Left lung (tissue), 4 donors: ENCODE measurements at regions not wholly inside any gene's neighbourhood (a gene's known extent, or its start where the extent isn't known, plus 50 kb on each side); places are given as distances from the start of the nearest gene placed in this dataset.
"Not testable (repeated sequence)": the region's sequence is repeated elsewhere in the genome, so short reads cannot be mapped to it uniquely, and the experiment has no call there.

Experiments
- ATAC-seq: fragments of 200-7000 bp; cut with Tn5 transposase; one replicate; pipeline ENCODE4 v1.9.1; 2020; ENCODE audit warnings: moderate library complexity
- DNase-seq, 4 donors: peaks; one replicate each; pipeline ENCODE4 v3.0.0-alpha.2; 2013 to 2020
- H3K27ac ChIP-seq, 2 donors: fragments of 200-600 bp; sonication (generic) in 1 of 2; one replicate each; pipeline versions ENCODE4 v1.5.0 to v1.8.0; 2020 to 2021
- H3K27me3 ChIP-seq, 2 donors: fragments of 200-600 bp; sonication (generic) in 1 of 2; one replicate each; pipeline versions ENCODE4 v1.5.0 to v1.8.0; 2020 to 2021
- H3K36me3 ChIP-seq, 2 donors: fragments of 200-600 bp; sonication (generic) in 1 of 2; one replicate each; pipeline versions ENCODE4 v1.5.0 to v1.8.0; 2020 to 2021
- H3K4me1 ChIP-seq, 2 donors: fragments of 200-600 bp; one replicate each; pipeline ENCODE4 v1.8.0; 2021
- H3K4me3 ChIP-seq, 2 donors: fragments of 200-600 bp; sonication (generic) in 1 of 2; one replicate each; pipeline versions ENCODE4 v1.5.0 to v1.8.0; 2020 to 2021; ENCODE audit warnings: mild to moderate bottlenecking in 1 of 2
- H3K9me3 ChIP-seq, 2 donors: fragments of 200-600 bp; sonication (generic) in 1 of 2; one replicate each; pipeline versions ENCODE4 v1.5.0 to v1.8.0; 2020 to 2021
- intact Hi-C, 2 donors: fragments of 100-400 bp; cut with DNase I; formaldehyde crosslinking; loops; one replicate each; pipeline versions ENCODE4 v1.11.2 to v1.14.2; 2022
- TF ChIP-seq, protein P1 (sequence below), 2 donors: fragments of 200-600 bp; sonication (generic) in 1 of 2; IDR thresholded peaks; one replicate each; pipeline versions ENCODE4 v1.5.0 to v1.8.0; 2021; ENCODE audit warnings: antibody characterized with exemption in 2 of 2
- donor health status: DM: no; HTN: yes; CAD: no.
- donor health status: DM: no; HTN: no; CAD: no.

DNA sequence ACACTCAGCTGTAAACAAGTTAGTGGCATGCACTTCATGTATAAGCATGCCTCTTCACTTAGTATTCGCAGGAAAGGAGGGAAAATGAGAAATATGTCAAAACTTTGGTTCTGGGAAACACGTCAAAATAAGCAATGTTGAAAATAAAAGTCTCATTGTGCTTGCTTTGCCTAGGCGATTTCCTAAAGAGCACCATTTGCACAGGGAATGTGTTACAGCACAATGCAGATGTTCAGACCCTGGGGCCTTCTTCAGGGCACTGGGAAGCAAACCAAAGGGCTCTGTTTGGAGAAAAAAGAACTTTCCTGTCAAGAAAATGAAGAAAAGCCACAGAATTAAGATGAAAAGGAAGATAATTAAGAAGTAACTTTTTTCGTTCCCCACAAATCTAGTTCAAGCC is 98.6 kb upstream of the PLD5 start:
- ATAC-seq = no peak
- no peaks in the 10 kb centered on the region for H3K4me1 ChIP-seq

DNA sequence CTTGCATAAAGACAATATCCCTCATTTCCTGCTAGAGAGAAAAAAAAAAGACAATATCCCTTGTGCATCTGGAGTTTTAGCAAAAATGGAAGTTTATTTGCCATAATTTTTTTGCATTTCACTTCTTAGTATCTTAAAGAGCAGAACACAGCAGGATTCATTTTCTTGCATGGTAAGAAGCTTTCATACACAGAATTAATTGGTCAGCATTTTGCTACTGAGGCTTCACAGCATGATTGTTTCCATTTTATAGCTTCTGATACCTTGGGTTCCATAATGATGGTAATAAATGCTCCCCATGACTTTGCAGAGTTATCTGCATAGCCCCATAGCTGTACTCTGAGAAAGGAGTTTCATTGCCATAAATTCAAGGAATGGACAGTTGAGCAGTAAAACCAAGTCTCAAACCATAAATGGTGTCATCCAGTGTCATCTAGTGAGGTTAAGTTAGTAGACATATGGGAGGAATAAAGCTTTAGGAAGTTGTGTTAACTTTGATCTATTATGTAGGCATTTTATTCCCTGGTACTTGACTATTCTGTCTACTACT is 88.8 kb upstream of the PLD5 start:
- Histone ChIP-seq H3K27me3 (no peaks in the 10 kb centered on the region), H3K36me3 (no peaks in the 10 kb centered on the region), H3K4me3 (no peak overlapping the region), H3K27ac (no peak overlapping the region), H3K9me3 (no peaks in the 10 kb centered on the region), H3K4me1 (no peaks in the 10 kb centered on the region)
- intact Hi-C loops = no loop called here
- no peak for DNase-seq
- TF ChIP-seq, protein P1, sequence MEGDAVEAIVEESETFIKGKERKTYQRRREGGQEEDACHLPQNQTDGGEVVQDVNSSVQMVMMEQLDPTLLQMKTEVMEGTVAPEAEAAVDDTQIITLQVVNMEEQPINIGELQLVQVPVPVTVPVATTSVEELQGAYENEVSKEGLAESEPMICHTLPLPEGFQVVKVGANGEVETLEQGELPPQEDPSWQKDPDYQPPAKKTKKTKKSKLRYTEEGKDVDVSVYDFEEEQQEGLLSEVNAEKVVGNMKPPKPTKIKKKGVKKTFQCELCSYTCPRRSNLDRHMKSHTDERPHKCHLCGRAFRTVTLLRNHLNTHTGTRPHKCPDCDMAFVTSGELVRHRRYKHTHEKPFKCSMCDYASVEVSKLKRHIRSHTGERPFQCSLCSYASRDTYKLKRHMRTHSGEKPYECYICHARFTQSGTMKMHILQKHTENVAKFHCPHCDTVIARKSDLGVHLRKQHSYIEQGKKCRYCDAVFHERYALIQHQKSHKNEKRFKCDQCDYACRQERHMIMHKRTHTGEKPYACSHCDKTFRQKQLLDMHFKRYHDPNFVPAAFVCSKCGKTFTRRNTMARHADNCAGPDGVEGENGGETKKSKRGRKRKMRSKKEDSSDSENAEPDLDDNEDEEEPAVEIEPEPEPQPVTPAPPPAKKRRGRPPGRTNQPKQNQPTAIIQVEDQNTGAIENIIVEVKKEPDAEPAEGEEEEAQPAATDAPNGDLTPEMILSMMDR (IDR thresholded peaks at IDR 0.05) = no peak
- no peak for ATAC-seq

More for the DNA sequence above, 98.6 kb upstream of the PLD5 start:
- no peaks in the 10 kb centered on the region for H3K9me3 ChIP-seq
- no peaks in the 10 kb centered on the region for H3K27me3 ChIP-seq
- intact Hi-C loops = no loop called here
- H3K4me3 ChIP-seq = no peak overlapping the region
- TF ChIP-seq, protein P1 (IDR thresholded peaks at IDR 0.05) = no peak
- H3K27ac ChIP-seq = no peak overlapping the region
- no peak for DNase-seq
- no peaks in the 10 kb centered on the region for H3K36me3 ChIP-seq

DNA sequence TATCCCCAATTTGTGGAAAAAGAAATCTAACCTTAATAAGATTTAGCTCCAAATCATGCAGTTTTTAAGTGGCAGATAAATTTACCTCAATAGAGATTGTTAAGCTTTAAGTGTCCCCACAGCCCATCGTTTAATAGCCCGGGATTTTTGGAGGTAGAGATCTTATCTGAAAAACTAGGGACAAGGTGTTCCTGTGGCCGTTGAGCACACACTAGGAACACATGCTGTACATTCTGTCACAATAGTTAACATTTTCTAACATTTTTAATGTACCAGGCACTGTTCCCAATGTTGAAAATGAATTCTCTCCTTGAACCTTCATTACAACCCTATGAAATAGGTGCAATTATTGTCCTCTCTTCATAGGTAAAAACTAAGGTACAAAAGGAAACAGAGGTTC is 85.7 kb upstream of the PLD5 start:
- ATAC-seq = no peak
- Histone ChIP-seq H3K9me3 (no peaks in the 10 kb centered on the region), H3K4me1 (no peaks in the 10 kb centered on the region), H3K27ac (no peak overlapping the region), H3K4me3 (no peak overlapping the region), H3K27me3 (no peaks in the 10 kb centered on the region), H3K36me3 (no peaks in the 10 kb centered on the region)
- TF ChIP-seq, protein P1 (IDR thresholded peaks at IDR 0.05) = no peak
- intact Hi-C loops = no loop called here
- no peak for DNase-seq

DNA sequence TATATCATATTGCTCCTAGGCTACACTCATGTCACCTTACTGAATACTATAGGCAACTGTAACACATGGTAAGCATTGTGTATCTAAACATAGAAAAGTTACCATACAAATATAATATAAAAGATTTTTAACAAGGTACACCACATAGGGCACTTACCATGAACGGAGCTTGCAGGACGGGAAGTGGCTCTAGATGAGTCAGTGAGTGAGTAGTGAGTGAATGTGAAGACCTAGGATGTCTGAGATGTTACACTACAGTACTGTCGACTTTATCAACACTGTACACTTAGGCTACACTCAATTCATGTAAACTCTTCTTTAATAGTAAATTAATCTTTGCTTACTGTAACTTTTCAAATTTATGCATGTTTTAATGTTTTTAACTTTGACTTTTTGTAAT is 81.0 kb upstream of the PLD5 start:
- no peaks in the 10 kb centered on the region for H3K4me1 ChIP-seq
- TF ChIP-seq, protein P1 (IDR thresholded peaks at IDR 0.05) = no peak
- intact Hi-C loops = no loop called here
- no peak overlapping the region for H3K4me3 ChIP-seq
- no peaks in the 10 kb centered on the region for H3K27me3 ChIP-seq
- no peaks in the 10 kb centered on the region for H3K9me3 ChIP-seq
- ATAC-seq = no peak
- no peaks in the 10 kb centered on the region for H3K36me3 ChIP-seq
- H3K27ac ChIP-seq = no peak overlapping the region
- no peak for DNase-seq

DNA sequence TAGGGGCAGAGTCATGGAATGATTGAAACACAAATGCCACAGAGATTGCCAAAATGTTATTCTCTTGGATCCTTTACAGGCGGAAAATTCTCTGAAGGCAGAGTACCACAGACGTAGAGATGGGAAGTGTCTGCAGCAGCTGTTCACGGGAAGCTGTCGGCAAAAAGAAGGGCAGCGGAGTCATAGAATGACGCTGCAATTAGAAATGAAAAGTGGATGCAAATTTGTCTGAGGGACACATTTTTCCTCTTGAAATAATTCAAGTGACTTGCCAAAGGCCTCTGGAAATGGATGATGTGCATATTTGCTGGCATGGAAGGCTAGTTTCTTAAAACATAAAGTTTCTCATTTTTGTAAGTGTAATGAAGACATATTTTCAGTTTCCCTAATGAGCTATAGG is 77.5 kb upstream of the PLD5 start:
- Histone ChIP-seq H3K36me3 (no peaks in the 10 kb centered on the region), H3K27me3 (no peaks in the 10 kb centered on the region), H3K4me3 (no peak overlapping the region), H3K4me1 (no peaks in the 10 kb centered on the region), H3K9me3 (peaks cover 0 to 7% of the 10 kb centered on the region in 2 donors), H3K27ac (no peak overlapping the region)
- DNase-seq = no peak
- intact Hi-C loops = no loop called here
- TF ChIP-seq, protein P1 (IDR thresholded peaks at IDR 0.05) = no peak
- no peak for ATAC-seq

DNA sequence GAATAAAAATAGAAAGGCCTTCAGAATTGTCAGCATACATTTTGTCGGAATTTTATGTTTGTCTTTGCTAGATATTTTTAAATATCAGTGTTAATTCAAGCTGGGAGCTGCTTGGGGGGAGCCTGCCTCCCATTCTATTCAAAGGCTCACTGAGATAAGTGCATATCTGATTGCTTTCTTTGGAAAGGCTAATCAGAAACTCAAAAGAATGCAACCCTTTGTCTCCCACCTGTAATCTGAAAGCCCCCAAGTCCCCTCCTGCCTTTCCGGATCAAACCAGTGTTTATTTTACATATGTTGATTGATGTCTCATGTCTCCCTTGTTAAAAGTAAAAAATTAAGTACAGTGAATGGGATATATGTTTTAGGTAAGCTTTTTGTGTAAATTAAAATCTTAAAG is 69.3 kb upstream of the PLD5 start:
- DNase-seq, intact Hi-C loops, H3K4me1 ChIP-seq, H3K27me3 ChIP-seq, H3K36me3 ChIP-seq, H3K4me3 ChIP-seq, ATAC-seq, H3K27ac ChIP-seq: not testable (repeated sequence)
- H3K9me3 ChIP-seq = peaks cover 0 to 31% of the 10 kb centered on the region in 2 donors
